ENCODE measurements at regions not wholly inside any gene's neighbourhood (a gene's known extent, or its start where the extent isn't known, plus 50 kb on each side); places are given as distances from the start of the nearest gene placed in this dataset.

GRCh38 chr5:118616281-118616680 is 372.1 kb downstream of the DTWD2 start:
- ATAC-seq (replicated peaks in 1 of 2) (no peak), DNase-seq (no peak)
- Mint-ChIP-seq H3K9me3 (no peaks in the 10 kb centered on the region), H3K4me1 (ENCODE audit: low read depth) (no peaks in the 10 kb centered on the region), H3K27me3 (ENCODE audit: low read depth) (no peaks in the 10 kb centered on the region), H3K36me3 (ENCODE audit: insufficient read depth in 2 of 2) (no peaks in the 10 kb centered on the region), H3K27ac (no peak overlapping the region), H3K4me3 (no peak overlapping the region)

- no peaks in the 10 kb centered on the region for H3K9me3 Mint-ChIP-seq
These were observed 373.5 kb downstream of the DTWD2 start for GRCh38 chr5:118614731-118615456.

GRCh38 chr5:118611332-118611945 is 376.9 kb downstream of the DTWD2 start:
- Mint-ChIP-seq H3K36me3 (ENCODE audit: insufficient read depth in 2 of 2) (no peaks in the 10 kb centered on the region), H3K4me1 (ENCODE audit: low read depth) (no peaks in the 10 kb centered on the region), H3K27ac (no peak overlapping the region), H3K27me3 (ENCODE audit: low read depth) (no peaks in the 10 kb centered on the region), H3K9me3 (no peaks in the 10 kb centered on the region), H3K4me3 (no peak overlapping the region)
- DNase-seq: peak in 1 of 2 donors; percentile 6
- ATAC-seq (replicated peaks in 1 of 2): no peak

More at GRCh38 chr5:118614731-118615456, 373.5 kb downstream of the DTWD2 start:
- H3K4me3 Mint-ChIP-seq: no peak overlapping the region
- ATAC-seq (replicated peaks in 1 of 2): no peak
- no peaks in the 10 kb centered on the region for H3K36me3 Mint-ChIP-seq (ENCODE audit: insufficient read depth in 2 of 2)
- H3K4me1 Mint-ChIP-seq (ENCODE audit: low read depth): no peaks in the 10 kb centered on the region
- H3K27ac Mint-ChIP-seq: no peak overlapping the region
- no peak for DNase-seq
- H3K27me3 Mint-ChIP-seq (ENCODE audit: low read depth): no peaks in the 10 kb centered on the region

DNA sequence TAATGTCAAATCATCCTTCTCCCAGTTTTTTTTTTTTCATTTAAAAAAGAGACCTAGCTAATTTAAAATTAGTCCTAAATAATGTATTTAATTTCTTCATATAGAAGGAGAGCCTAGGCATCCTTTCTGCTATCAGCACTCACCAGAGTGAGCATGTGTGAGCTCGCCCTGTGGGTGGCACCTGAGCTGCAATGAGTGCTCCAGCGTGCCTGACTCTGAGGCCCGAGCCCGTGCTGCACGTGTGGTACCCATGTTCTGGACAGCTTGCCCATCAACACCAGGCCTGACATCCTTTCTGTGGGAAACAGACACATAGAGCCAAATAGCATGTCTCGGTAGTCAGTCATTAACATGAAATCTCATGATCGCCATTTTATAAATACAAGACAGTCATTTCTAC is 381.4 kb downstream of the DTWD2 start:
- no peak for DNase-seq
- no peaks in the 10 kb centered on the region for H3K9me3 Mint-ChIP-seq
- H3K27ac Mint-ChIP-seq: no peak overlapping the region
- no peak overlapping the region for H3K4me3 Mint-ChIP-seq
- H3K36me3 Mint-ChIP-seq (ENCODE audit: insufficient read depth in 2 of 2): no peaks in the 10 kb centered on the region
- ATAC-seq (replicated peaks in 1 of 2): no peak
- no peaks in the 10 kb centered on the region for H3K27me3 Mint-ChIP-seq (ENCODE audit: low read depth)
- no peaks in the 10 kb centered on the region for H3K4me1 Mint-ChIP-seq (ENCODE audit: low read depth)

- H3K36me3 Mint-ChIP-seq (ENCODE audit: insufficient read depth in 2 of 2): no peaks in the 10 kb centered on the region
These were observed 382.6 kb downstream of the DTWD2 start for GRCh38 chr5:118605761-118606160.

DNA sequence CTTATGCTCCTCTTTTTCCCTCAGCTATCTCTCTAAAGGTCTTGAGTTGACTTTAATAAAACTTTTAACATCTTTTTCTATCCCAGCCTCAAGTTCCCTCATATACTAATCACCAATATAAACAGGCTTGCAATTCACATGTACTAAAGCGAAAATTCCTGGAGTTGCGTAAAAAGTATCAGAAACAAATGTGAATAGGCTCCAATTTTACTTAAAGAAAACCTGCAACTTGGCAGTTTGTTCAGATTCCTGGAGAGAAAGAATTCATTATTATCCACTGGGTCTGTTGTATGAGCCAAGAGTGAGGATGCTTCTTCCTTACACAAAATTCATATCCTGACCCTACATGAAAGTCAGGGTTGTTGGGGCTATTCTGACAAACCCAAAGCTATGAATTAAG is 384.2 kb downstream of the DTWD2 start:
- Mint-ChIP-seq H3K27ac (no peak overlapping the region), H3K9me3 (no peaks in the 10 kb centered on the region), H3K36me3 (ENCODE audit: insufficient read depth in 2 of 2) (no peaks in the 10 kb centered on the region), H3K4me1 (ENCODE audit: low read depth) (no peaks in the 10 kb centered on the region), H3K4me3 (no peak overlapping the region), H3K27me3 (ENCODE audit: low read depth) (no peaks in the 10 kb centered on the region)
- ATAC-seq (replicated peaks in 1 of 2) (no peak), DNase-seq (no peak)

More at GRCh38 chr5:118605761-118606160, 382.6 kb downstream of the DTWD2 start:
- H3K4me1 Mint-ChIP-seq (ENCODE audit: low read depth): no peaks in the 10 kb centered on the region
- H3K27me3 Mint-ChIP-seq (ENCODE audit: low read depth): no peaks in the 10 kb centered on the region
- DNase-seq (no peak), ATAC-seq (replicated peaks in 1 of 2) (no peak)
- no peaks in the 10 kb centered on the region for H3K9me3 Mint-ChIP-seq
- no peak overlapping the region for H3K27ac Mint-ChIP-seq
- no peak overlapping the region for H3K4me3 Mint-ChIP-seq

DNA sequence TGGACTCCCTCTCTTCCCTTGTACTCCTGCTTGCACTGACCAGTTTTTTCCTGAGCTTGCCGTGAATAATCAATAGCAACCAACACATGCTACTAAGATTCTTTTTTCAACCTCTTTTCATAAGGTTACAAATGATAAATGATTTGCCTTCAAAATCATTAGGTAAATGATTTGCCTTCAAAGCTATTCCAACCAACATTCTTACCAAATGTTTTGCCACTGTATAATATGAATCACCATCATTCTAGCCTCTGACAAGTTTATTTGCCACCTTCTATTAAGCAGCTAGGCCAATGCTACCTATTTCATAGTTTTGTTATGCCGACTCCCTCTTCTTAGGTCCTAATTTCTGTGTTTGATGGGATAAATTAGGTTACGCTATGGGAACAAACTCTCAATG is 385.1 kb downstream of the DTWD2 start:
- Mint-ChIP-seq H3K27me3 (ENCODE audit: low read depth) (no peaks in the 10 kb centered on the region), H3K4me1 (ENCODE audit: low read depth) (no peaks in the 10 kb centered on the region), H3K4me3 (no peak overlapping the region), H3K27ac (no peak overlapping the region), H3K36me3 (ENCODE audit: insufficient read depth in 2 of 2) (no peaks in the 10 kb centered on the region), H3K9me3 (no peaks in the 10 kb centered on the region)
- no peak for DNase-seq
- no peak for ATAC-seq (replicated peaks in 1 of 2)

DNA sequence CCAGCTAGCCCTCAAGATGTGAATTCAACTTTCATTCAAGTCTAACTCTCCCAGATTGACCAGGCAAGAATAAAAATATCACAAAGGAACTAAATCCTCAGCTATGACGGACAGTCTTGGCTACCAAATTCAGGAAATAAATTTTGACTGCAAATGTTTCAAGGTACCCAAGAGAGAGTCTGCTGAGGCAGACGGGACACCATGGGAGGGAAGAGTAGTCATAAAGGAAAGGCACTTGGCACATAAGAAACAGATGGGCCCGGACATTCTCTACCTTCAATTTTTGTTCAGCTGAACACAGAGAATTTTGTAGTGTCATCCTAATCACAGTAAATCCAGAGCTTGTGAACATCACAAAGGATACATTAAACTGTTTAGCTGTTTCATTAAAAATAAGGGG is 390.0 kb downstream of the DTWD2 start:
- H3K9me3 Mint-ChIP-seq: no peaks in the 10 kb centered on the region
- no peak overlapping the region for H3K4me3 Mint-ChIP-seq
- DNase-seq (no peak), ATAC-seq (replicated peaks in 1 of 2) (no peak)
- no peak overlapping the region for H3K27ac Mint-ChIP-seq
- H3K27me3 Mint-ChIP-seq (ENCODE audit: low read depth): no peaks in the 10 kb centered on the region
- no peaks in the 10 kb centered on the region for H3K36me3 Mint-ChIP-seq (ENCODE audit: insufficient read depth in 2 of 2)
- no peaks in the 10 kb centered on the region for H3K4me1 Mint-ChIP-seq (ENCODE audit: low read depth)

GRCh38 chr5:118597543-118597942 is 390.8 kb downstream of the DTWD2 start:
- no peak for ATAC-seq (replicated peaks in 1 of 2)
- DNase-seq: no peak
- Mint-ChIP-seq H3K36me3 (ENCODE audit: insufficient read depth in 2 of 2) (no peaks in the 10 kb centered on the region), H3K27me3 (ENCODE audit: low read depth) (no peaks in the 10 kb centered on the region), H3K27ac (no peak overlapping the region), H3K9me3 (no peaks in the 10 kb centered on the region), H3K4me3 (no peak overlapping the region), H3K4me1 (ENCODE audit: low read depth) (no peaks in the 10 kb centered on the region)

DNA sequence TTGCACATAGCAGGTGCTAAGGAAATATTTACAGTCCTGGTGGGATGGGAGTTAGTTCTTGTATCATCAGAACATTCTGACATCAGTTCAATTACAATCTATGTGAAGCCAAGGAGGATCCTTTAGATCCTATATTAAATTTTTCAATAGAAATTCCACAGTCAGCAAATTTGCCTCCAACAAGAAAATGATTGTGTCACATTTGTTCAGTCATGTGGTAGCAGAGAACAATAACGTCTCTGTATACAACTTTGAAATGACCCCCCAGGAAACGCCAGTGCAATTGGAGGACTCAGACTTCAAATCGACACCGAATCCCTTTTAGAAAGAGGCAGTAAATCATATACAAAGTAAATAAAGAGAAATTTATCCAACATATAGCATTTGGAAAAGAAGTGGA is 392.1 kb downstream of the DTWD2 start:
- Mint-ChIP-seq H3K4me3 (no peak overlapping the region), H3K27ac (no peak overlapping the region), H3K36me3 (ENCODE audit: insufficient read depth in 2 of 2) (no peaks in the 10 kb centered on the region), H3K4me1 (ENCODE audit: low read depth) (no peaks in the 10 kb centered on the region), H3K9me3 (no peaks in the 10 kb centered on the region), H3K27me3 (ENCODE audit: low read depth) (no peaks in the 10 kb centered on the region)
- DNase-seq (no peak), ATAC-seq (replicated peaks in 1 of 2) (no peak)

DNA sequence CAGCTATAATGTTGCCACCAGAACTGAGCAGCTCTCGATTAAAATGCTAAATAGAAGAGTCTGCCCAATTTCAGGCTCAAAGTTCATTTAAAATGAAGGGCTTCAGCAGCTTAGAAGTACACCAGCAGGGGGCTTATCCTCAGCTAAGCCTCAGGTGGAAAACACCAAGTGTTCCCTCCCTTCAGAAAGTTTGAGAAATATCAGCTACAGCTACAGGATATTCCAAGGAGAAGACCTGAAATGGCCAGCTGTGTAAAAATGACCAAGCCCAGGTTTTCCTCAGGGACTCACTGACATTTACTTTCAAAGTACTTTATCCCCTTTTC is 395.4 kb downstream of the DTWD2 start:
- H3K27ac Mint-ChIP-seq: no peak overlapping the region
- ATAC-seq (replicated peaks in 1 of 2): no peak
- no peaks in the 10 kb centered on the region for H3K9me3 Mint-ChIP-seq
- H3K36me3 Mint-ChIP-seq (ENCODE audit: insufficient read depth in 2 of 2): no peaks in the 10 kb centered on the region
- no peak for DNase-seq
- H3K4me1 Mint-ChIP-seq (ENCODE audit: low read depth): no peaks in the 10 kb centered on the region
- no peak overlapping the region for H3K4me3 Mint-ChIP-seq
- no peaks in the 10 kb centered on the region for H3K27me3 Mint-ChIP-seq (ENCODE audit: low read depth)

DNA sequence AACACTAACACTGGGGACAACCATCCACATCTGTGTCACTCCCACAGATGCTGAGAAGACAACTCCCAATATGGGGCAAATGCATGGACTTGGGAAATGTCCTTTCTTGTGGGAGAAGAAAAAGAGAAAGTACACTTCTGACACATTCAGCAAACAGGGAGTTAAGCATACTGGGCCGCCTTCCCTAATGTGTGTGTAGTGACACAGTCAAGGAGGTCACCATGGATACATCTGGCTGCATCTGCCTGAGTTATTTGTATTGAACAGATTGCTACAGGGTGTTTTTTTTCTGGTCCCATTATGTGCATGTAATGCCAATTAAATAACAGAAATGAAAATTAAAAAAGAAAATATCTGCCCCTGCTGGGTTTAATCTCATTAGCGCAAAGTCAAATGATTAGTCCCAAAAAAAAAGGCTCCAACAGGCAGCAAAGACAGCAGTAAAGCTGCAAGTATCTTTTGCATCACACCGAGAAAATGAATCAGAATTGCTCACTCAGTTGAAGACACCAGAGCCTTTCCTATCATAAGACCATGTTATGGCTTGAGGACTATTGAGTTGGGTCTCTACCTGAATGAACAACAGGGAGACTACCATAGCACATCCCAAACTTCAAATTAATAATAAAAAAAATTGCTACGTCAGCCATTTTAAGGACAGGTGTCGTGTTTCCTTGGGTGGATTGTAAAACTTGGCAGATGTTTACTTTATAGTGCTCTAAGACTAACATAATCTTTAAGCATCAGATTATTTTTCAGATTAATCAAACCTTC is 395.9 kb downstream of the DTWD2 start:
- no peaks in the 10 kb centered on the region for H3K4me1 Mint-ChIP-seq (ENCODE audit: low read depth)
- no peak for ATAC-seq (replicated peaks in 1 of 2)
- H3K27ac Mint-ChIP-seq: no peak overlapping the region
- no peak for DNase-seq
- H3K36me3 Mint-ChIP-seq (ENCODE audit: insufficient read depth in 2 of 2): no peaks in the 10 kb centered on the region
- no peaks in the 10 kb centered on the region for H3K27me3 Mint-ChIP-seq (ENCODE audit: low read depth)
- H3K9me3 Mint-ChIP-seq: no peaks in the 10 kb centered on the region
- no peak overlapping the region for H3K4me3 Mint-ChIP-seq

DNA sequence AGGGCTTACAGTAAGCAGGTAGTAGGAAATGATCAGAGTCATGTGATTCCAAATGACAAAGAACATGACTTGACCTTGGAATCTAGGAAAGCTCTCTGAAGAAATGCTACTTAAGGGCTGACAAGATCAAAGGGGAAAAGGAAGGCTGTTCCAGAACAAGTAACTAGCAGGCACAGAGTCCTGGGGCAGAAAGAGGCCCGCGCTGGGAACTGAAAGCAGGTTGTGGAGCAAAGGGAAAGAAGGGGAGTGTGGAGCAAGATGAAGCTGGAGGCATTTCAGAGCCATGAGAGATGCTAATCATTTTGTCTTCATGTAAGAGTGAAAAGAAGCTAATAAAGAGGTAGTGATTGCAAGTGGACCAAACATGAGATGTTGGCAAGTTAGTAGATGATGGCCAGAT is 397.5 kb downstream of the DTWD2 start:
- no peak for ATAC-seq (replicated peaks in 1 of 2)
- DNase-seq: no peak
- H3K27ac Mint-ChIP-seq: no peak overlapping the region

More for the DNA sequence above, 397.5 kb downstream of the DTWD2 start:
- Mint-ChIP-seq H3K9me3 (no peaks in the 10 kb centered on the region), H3K4me3 (no peak overlapping the region), H3K36me3 (ENCODE audit: insufficient read depth in 2 of 2) (no peaks in the 10 kb centered on the region), H3K4me1 (ENCODE audit: low read depth) (no peaks in the 10 kb centered on the region), H3K27me3 (ENCODE audit: low read depth) (no peaks in the 10 kb centered on the region)

Measured in activated T-cell treated with anti-CD3 and anti-CD28 coated beads, Interleukin-2, amount 50 U/mL, for 72 hours (primary cell).